ENCODE measurements at regions not wholly inside any gene's neighbourhood (a gene's known extent, or its start where the extent isn't known, plus 50 kb on each side); places are given as distances from the start of the nearest gene placed in this dataset.
"Not testable (repeated sequence)": the region's sequence is repeated elsewhere in the genome, so short reads cannot be mapped to it uniquely, and the experiment has no call there.

GRCh38 chr2:139556789-139557188, 776.6 kb upstream of the NXPH2 start:
- no peak for ATAC-seq
- Mint-ChIP-seq H3K27ac (no peak overlapping the region), H3K27me3 (no peaks in the 10 kb centered on the region), H3K36me3 (peaks cover 6% of the 10 kb centered on the region), H3K4me1 (ENCODE audit: low read depth in 2 of 2) (no peaks in the 10 kb centered on the region), H3K9me3 (peaks cover 25% of the 10 kb centered on the region), H3K4me3 (no peak overlapping the region)
- DNase-seq (ENCODE audit: low spot score): no peak

- no peak overlapping the region for H3K4me3 Mint-ChIP-seq
- ATAC-seq: no peak
- no peaks in the 10 kb centered on the region for H3K4me1 Mint-ChIP-seq (ENCODE audit: low read depth in 2 of 2)
- DNase-seq (ENCODE audit: low spot score): no peak
- H3K36me3 Mint-ChIP-seq: peaks cover 6% of the 10 kb centered on the region
- no peaks in the 10 kb centered on the region for H3K27me3 Mint-ChIP-seq
- peaks cover 24% of the 10 kb centered on the region for H3K9me3 Mint-ChIP-seq
- H3K27ac Mint-ChIP-seq: no peak overlapping the region
Observed at GRCh38 chr2:139550873-139551272, 770.7 kb upstream of the NXPH2 start.

GRCh38 chr2:139550341-139550740, 770.2 kb upstream of the NXPH2 start:
- DNase-seq (ENCODE audit: low spot score) (no peak), ATAC-seq (no peak)
- peaks cover 6% of the 10 kb centered on the region for H3K36me3 Mint-ChIP-seq
- H3K4me3 Mint-ChIP-seq: no peak overlapping the region
- no peak overlapping the region for H3K27ac Mint-ChIP-seq
- H3K4me1 Mint-ChIP-seq (ENCODE audit: low read depth in 2 of 2): no peaks in the 10 kb centered on the region
- H3K9me3 Mint-ChIP-seq: peaks cover 24% of the 10 kb centered on the region
- no peaks in the 10 kb centered on the region for H3K27me3 Mint-ChIP-seq

GRCh38 chr2:139544186-139544851, 764.1 kb upstream of the NXPH2 start:
- no peak for ATAC-seq
- no peak for DNase-seq (ENCODE audit: low spot score)
- peaks cover 21% of the 10 kb centered on the region for H3K9me3 Mint-ChIP-seq
- no peak overlapping the region for H3K4me3 Mint-ChIP-seq
- no peak overlapping the region for H3K27ac Mint-ChIP-seq
- H3K4me1 Mint-ChIP-seq (ENCODE audit: low read depth in 2 of 2): no peaks in the 10 kb centered on the region
- H3K36me3 Mint-ChIP-seq: peaks cover 20% of the 10 kb centered on the region
- H3K27me3 Mint-ChIP-seq: no peaks in the 10 kb centered on the region

- not testable (repeated sequence) for H3K27me3 Mint-ChIP-seq; DNase-seq (ENCODE audit: low spot score); H3K4me3 Mint-ChIP-seq; H3K27ac Mint-ChIP-seq; H3K9me3 Mint-ChIP-seq; H3K4me1 Mint-ChIP-seq (ENCODE audit: low read depth in 2 of 2); ATAC-seq
- H3K36me3 Mint-ChIP-seq: peaks cover 10% of the 10 kb centered on the region
Observed at GRCh38 chr2:139538332-139539020, 758.3 kb upstream of the NXPH2 start.

- Mint-ChIP-seq H3K27me3 (no peaks in the 10 kb centered on the region), H3K4me3 (no peak overlapping the region), H3K36me3 (peaks cover 6% of the 10 kb centered on the region), H3K27ac (no peak overlapping the region), H3K9me3 (peaks cover 11% of the 10 kb centered on the region), H3K4me1 (ENCODE audit: low read depth in 2 of 2) (no peaks in the 10 kb centered on the region)
- ATAC-seq (no peak), DNase-seq (ENCODE audit: low spot score) (no peak)
Observed at GRCh38 chr2:139529080-139529479, 748.9 kb upstream of the NXPH2 start.

- Mint-ChIP-seq H3K27me3 (no peaks in the 10 kb centered on the region), H3K36me3 (peaks cover 6% of the 10 kb centered on the region), H3K9me3 (peaks cover 22% of the 10 kb centered on the region), H3K4me1 (ENCODE audit: low read depth in 2 of 2) (no peaks in the 10 kb centered on the region), H3K4me3 (no peak overlapping the region), H3K27ac (no peak overlapping the region)
- ATAC-seq (no peak), DNase-seq (ENCODE audit: low spot score) (no peak)
Observed at GRCh38 chr2:139526781-139527180, 746.6 kb upstream of the NXPH2 start.

- DNase-seq (ENCODE audit: low spot score) (no peak), ATAC-seq (no peak)
- H3K27ac Mint-ChIP-seq: no peak overlapping the region
- H3K36me3 Mint-ChIP-seq: no peaks in the 10 kb centered on the region
- H3K4me3 Mint-ChIP-seq: no peak overlapping the region
- H3K27me3 Mint-ChIP-seq: no peaks in the 10 kb centered on the region
- peaks cover 24% of the 10 kb centered on the region for H3K9me3 Mint-ChIP-seq
- no peaks in the 10 kb centered on the region for H3K4me1 Mint-ChIP-seq (ENCODE audit: low read depth in 2 of 2)
Observed at GRCh38 chr2:139518321-139518720, 738.1 kb upstream of the NXPH2 start.

- no peaks in the 10 kb centered on the region for H3K36me3 Mint-ChIP-seq
- no peaks in the 10 kb centered on the region for H3K4me1 Mint-ChIP-seq (ENCODE audit: low read depth in 2 of 2)
- ATAC-seq (no peak), DNase-seq (ENCODE audit: low spot score) (no peak)
- H3K9me3 Mint-ChIP-seq: peaks cover 16% of the 10 kb centered on the region
- H3K4me3 Mint-ChIP-seq: no peak overlapping the region
- no peak overlapping the region for H3K27ac Mint-ChIP-seq
- H3K27me3 Mint-ChIP-seq: no peaks in the 10 kb centered on the region
Observed at GRCh38 chr2:139514951-139515350, 734.8 kb upstream of the NXPH2 start.

- no peak overlapping the region for H3K4me3 Mint-ChIP-seq
- no peak for DNase-seq (ENCODE audit: low spot score)
- no peak for ATAC-seq
- H3K4me1 Mint-ChIP-seq (ENCODE audit: low read depth in 2 of 2): no peaks in the 10 kb centered on the region
- peaks cover 22% of the 10 kb centered on the region for H3K36me3 Mint-ChIP-seq
- no peaks in the 10 kb centered on the region for H3K27me3 Mint-ChIP-seq
- no peak overlapping the region for H3K27ac Mint-ChIP-seq
- H3K9me3 Mint-ChIP-seq: peaks cover 19% of the 10 kb centered on the region
Observed at GRCh38 chr2:139495851-139496250, 715.7 kb upstream of the NXPH2 start.

- H3K9me3 Mint-ChIP-seq: peaks cover 22% of the 10 kb centered on the region
- ATAC-seq (no peak), DNase-seq (ENCODE audit: low spot score) (no peak)
- no peak overlapping the region for H3K27ac Mint-ChIP-seq
- H3K4me1 Mint-ChIP-seq (ENCODE audit: low read depth in 2 of 2): no peaks in the 10 kb centered on the region
- H3K4me3 Mint-ChIP-seq: no peak overlapping the region
- no peaks in the 10 kb centered on the region for H3K27me3 Mint-ChIP-seq
- peaks cover 7% of the 10 kb centered on the region for H3K36me3 Mint-ChIP-seq
Observed at GRCh38 chr2:139492131-139492680, 712.0 kb upstream of the NXPH2 start.

- ATAC-seq (no peak), DNase-seq (ENCODE audit: low spot score) (no peak)
- no peak overlapping the region for H3K4me3 Mint-ChIP-seq
- peaks cover 25% of the 10 kb centered on the region for H3K9me3 Mint-ChIP-seq
- H3K4me1 Mint-ChIP-seq (ENCODE audit: low read depth in 2 of 2): no peaks in the 10 kb centered on the region
- H3K27me3 Mint-ChIP-seq: no peaks in the 10 kb centered on the region
- H3K27ac Mint-ChIP-seq: no peak overlapping the region
- H3K36me3 Mint-ChIP-seq: peaks cover 7% of the 10 kb centered on the region
Observed at GRCh38 chr2:139480161-139480650, 700.0 kb upstream of the NXPH2 start.

- DNase-seq (ENCODE audit: low spot score) (no peak), ATAC-seq (no peak)
- Mint-ChIP-seq H3K36me3 (peaks cover 7% of the 10 kb centered on the region), H3K4me1 (ENCODE audit: low read depth in 2 of 2) (no peaks in the 10 kb centered on the region), H3K9me3 (peaks cover 25% of the 10 kb centered on the region), H3K4me3 (no peak overlapping the region), H3K27me3 (no peaks in the 10 kb centered on the region), H3K27ac (no peak overlapping the region)
Observed at GRCh38 chr2:139478165-139478914, 698.1 kb upstream of the NXPH2 start.

GRCh38 chr2:139477618-139478017, 697.4 kb upstream of the NXPH2 start:
- Mint-ChIP-seq H3K4me1 (ENCODE audit: low read depth in 2 of 2) (no peaks in the 10 kb centered on the region), H3K36me3 (peaks cover 7% of the 10 kb centered on the region), H3K27me3 (no peaks in the 10 kb centered on the region), H3K27ac (no peak overlapping the region), H3K4me3 (no peak overlapping the region), H3K9me3 (peaks cover 25% of the 10 kb centered on the region)
- no peak for DNase-seq (ENCODE audit: low spot score)
- no peak for ATAC-seq
